ENCODE measurements at regions not wholly inside any gene's neighbourhood (a gene's known extent, or its start where the extent isn't known, plus 50 kb on each side); places are given as distances from the start of the nearest gene placed in this dataset.

- TF ChIP-seq, protein P1, sequence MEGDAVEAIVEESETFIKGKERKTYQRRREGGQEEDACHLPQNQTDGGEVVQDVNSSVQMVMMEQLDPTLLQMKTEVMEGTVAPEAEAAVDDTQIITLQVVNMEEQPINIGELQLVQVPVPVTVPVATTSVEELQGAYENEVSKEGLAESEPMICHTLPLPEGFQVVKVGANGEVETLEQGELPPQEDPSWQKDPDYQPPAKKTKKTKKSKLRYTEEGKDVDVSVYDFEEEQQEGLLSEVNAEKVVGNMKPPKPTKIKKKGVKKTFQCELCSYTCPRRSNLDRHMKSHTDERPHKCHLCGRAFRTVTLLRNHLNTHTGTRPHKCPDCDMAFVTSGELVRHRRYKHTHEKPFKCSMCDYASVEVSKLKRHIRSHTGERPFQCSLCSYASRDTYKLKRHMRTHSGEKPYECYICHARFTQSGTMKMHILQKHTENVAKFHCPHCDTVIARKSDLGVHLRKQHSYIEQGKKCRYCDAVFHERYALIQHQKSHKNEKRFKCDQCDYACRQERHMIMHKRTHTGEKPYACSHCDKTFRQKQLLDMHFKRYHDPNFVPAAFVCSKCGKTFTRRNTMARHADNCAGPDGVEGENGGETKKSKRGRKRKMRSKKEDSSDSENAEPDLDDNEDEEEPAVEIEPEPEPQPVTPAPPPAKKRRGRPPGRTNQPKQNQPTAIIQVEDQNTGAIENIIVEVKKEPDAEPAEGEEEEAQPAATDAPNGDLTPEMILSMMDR (conservative IDR thresholded peaks at IDR 0.05; ENCODE audit: low read length), result no peak
- no peak for TF ChIP-seq EZH2phosphoT487 (IDR thresholded peaks at IDR 0.05; ENCODE audit: borderline replicate concordance, low read depth, low read length)
Measured at GRCh38 chr1:106889583-106889982, 166.9 kb upstream of the PRMT6 start.

Data from OCI-LY7 (cell line).